8988T (cell line): ENCODE measurements at regions not wholly inside any gene's neighbourhood (a gene's known extent, or its start where the extent isn't known, plus 50 kb on each side); places are given as distances from the start of the nearest gene placed in this dataset.

Source experiments
- DNase-seq: peaks from one replicate; pipeline ENCODE4 v3.0.0; 2011

DNA sequence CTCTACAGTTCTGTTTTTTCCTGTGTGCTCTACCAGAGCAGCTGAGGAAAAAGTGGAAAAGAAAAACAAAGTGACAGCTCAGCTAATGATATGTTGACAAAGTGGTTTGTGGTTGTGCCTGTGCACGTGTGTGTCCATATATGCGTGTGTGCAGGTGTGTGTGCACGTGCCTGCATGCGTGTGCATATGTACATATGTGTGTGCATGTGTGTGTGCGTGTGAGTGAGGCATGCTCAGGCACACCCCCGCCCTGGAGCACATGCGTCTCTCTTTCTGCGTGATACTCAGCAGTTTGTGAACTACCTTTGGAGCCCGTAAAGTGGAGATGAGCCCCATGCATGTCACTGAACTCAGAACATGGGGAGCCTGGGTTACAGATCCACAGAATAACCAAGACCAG is 84.5 kb upstream of the GPR26 start:
- DNase-seq, result no peak

- peak; percentile 66 for DNase-seq
These were observed 83.8 kb upstream of the GPR26 start for GRCh38 chr10:123582084-123582989.

- DNase-seq, result peak; percentile 57
These were observed 82.3 kb upstream of the GPR26 start for GRCh38 chr10:123583639-123584418.

DNA sequence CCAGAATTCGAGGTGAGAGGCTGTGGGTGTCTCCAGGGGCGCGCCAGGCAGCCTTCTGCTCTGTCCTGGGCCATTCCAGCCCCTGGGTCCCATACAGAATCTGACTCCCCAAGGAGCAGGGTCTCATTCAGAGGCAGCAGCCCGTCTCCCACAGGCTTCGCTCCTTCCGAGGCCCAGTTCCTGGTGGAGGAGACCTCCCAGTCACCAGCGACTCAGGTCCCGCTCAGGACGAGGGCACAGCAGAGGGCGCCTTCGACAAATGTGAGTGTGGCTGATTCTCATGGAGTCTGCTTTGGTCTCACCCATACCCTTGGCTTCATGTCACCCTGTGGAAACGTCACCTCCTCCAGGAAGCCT is 81.8 kb upstream of the GPR26 start:
- no peak for DNase-seq

DNA sequence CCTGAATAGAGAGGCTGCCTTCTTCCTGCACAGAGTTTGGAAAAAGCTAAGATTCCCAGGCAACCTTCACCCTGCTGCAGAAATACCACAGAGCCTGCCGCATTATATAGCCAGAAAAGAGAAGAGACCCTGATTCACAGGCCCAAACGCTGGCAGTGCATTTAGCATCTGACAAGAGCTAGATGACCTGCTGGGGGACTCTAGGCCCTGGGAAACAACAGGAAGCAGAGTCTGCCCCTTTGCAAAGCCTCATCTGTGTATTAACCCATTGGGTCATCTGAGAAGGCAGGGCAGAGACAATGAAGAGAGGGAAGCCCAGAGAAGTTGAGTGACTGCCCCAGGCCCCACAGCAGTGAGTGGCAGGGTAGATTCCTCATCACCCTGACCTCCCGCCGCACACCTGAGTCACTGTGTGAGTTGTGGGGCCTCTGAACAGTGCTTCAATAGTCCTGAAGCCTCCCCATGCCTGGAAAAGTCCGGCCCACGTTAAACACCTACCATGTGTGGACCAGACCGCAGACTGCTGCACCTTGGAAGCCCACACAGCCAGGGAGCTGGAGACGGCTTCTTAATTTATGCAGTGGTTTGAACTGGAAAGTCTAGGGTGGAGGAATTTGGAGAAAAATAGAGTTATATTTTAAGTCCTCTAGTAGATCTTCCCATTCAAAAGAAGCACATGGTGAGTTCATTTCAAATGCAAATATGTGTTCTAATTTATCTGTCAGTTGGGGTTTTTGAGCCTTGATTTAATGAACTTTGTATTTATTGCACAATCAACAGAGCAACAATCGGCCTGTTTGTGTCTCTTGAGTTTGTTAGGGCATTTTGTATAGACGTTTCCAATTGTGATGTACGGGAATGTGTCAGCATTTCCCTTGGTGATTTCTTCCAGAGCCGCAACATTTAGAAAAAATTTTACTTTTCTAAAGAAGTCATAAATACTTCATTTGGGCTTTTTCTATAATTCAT is 80.4 kb upstream of the GPR26 start:
- DNase-seq, result no peak

- no peak for DNase-seq
These were observed 79.0 kb upstream of the GPR26 start for GRCh38 chr10:123587110-123587509.

DNA sequence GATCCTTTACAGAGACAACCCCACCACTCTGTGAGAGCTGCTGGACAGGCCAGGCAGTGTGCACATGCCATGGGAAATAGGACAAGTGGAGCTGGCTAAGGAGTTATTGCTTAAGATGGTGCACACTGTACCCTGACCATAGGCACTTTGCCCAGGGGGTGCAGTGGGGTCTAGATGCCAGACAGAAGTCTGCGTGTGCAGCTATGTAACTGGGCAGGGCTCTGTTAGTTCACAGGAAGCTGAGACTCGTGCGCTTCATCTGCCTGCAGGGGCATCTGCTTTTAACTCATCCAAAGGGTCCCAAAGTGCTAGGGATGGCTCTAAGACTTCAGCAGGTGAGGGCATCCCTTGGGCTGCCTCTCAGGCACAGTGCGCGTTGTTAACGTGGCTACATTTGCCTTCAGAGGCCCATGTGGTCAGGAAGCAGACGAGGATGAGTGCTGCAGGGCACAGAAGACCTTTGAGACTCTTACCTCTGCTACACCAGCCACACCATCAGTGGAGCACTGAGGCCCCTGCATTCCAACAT is 77.7 kb upstream of the GPR26 start:
- DNase-seq, result no peak

- no peak for DNase-seq
These were observed 70.5 kb upstream of the GPR26 start for GRCh38 chr10:123595661-123596060.

- DNase-seq, result no peak
These were observed 68.5 kb upstream of the GPR26 start for GRCh38 chr10:123597676-123598075.

DNA sequence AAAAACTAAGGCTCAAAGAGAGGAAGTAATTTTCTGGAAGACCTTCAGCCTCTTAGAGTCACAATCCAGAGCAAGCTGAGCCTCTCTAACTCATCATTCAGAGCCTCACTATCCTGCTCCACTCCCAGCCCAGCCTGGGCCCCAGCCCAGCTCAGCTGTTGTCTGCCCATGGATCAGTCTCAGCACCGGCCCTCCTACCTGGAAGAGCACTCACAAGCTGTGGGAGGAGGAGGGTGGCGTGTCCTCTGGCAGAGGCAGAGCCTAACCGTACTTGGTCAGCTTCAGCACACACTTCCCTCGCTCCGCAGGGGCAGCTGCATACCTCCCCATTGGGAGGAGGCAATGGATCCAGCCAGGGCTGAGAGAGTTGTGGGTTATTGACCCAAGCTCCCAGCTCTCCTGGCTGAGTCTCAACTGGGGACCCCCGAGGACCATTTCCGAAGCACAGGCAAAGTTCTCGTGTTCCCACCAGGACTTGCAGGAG is 66.7 kb upstream of the GPR26 start:
- no peak for DNase-seq

DNA sequence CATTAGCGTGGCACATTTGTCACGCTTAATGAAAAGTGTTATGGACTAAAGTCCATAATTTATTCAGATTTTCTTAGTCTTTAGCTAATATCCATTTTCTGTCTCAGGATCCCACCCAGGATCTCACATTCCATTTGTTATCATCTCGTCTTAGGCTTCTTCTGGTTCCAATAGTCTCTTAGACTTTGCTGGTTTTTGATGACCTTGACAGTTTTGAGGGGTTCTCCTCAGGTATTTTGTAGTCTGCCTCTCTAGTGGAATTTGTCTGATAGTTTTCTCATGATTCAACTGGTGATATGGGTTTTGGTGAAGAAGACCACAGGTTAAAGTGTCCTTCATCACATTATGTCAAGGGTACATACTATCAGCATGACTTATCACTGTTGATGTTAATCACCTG is 66.0 kb upstream of the GPR26 start:
- DNase-seq, result no peak

GRCh38 chr10:123603130-123603529 is 63.0 kb upstream of the GPR26 start:
- no peak for DNase-seq

DNA sequence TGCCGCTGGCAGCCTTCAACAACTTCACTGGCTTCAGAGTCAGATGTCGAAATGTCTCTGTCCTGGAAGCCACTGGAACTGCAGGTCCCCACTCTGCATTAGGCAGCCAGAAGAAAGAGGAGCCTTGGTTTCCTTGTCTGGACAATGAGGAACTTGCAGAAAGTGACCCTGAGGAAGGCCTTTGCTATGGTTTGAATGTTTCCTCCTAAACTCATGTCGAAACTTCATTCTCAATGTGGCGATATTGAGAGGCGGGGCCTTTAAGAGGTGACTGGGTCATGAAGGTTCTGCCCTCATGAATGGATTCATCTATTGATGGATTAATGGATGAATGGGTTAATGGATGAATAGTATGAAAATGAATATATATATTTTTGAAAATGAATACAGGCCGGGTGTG is 61.6 kb upstream of the GPR26 start:
- no peak for DNase-seq

- DNase-seq, result no peak
These were observed 60.1 kb upstream of the GPR26 start for GRCh38 chr10:123606006-123606405.

- no peak for DNase-seq
These were observed 59.2 kb upstream of the GPR26 start for GRCh38 chr10:123606955-123607354.

- DNase-seq, result no peak
These were observed 58.8 kb upstream of the GPR26 start for GRCh38 chr10:123607386-123607785.

- no peak for DNase-seq
These were observed 58.1 kb upstream of the GPR26 start for GRCh38 chr10:123608047-123608446.

DNA sequence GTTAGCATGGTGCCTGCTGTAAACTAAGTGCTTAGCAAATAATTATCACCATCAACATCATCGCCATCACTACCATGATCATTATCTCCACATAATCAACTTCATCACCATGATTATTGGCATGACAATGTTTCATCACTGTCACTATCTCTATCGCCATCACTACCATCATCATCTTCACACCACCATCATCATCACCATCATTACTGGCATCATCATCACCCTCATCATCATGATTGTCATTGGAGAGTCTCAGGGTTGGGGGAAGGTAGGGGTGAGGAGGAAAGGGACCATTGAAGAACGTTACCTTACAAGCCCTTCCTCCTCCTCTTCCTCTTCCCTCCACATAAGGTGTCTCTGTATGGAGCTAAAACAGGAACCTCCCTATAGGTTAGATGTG is 54.9 kb upstream of the GPR26 start:
- no peak for DNase-seq

- no peak for DNase-seq
These were observed 54.3 kb upstream of the GPR26 start for GRCh38 chr10:123611876-123612275.

- no peak for DNase-seq
These were observed 52.8 kb upstream of the GPR26 start for GRCh38 chr10:123613346-123613850.

DNA sequence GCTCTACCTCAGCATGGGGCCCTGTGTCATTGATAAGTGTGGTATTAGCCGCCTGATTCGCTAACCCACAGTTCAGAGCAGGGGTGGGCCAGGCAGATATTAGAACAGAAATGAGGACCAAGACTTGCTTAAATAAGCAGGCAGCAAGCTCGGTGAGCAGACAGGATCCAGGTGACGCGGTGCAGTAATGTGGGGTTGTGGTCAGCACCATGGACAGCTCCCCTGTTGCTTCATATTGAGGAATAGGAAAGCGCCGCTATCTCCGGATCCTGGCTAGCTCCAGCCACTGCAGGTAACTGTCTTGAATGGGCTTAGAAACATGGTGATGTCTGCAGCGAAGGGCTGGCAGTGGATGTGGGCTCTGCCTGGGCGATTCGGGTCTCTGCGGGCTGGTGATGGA is 51.3 kb upstream of the GPR26 start:
- DNase-seq, result no peak
